DMS 273 (cell line): ENCODE measurements at regions not wholly inside any gene's neighbourhood (a gene's known extent, or its start where the extent isn't known, plus 50 kb on each side); places are given as distances from the start of the nearest gene placed in this dataset.
"Not testable (repeated sequence)": the region's sequence is repeated elsewhere in the genome, so short reads cannot be mapped to it uniquely, and the experiment has no call there.

Experiments used
- DNase-seq: peaks from one replicate; lab custom pipeline; 2025; ENCODE audit not compliant: unreplicated experiment; lab: John Stamatoyannopoulos, UW

DNA sequence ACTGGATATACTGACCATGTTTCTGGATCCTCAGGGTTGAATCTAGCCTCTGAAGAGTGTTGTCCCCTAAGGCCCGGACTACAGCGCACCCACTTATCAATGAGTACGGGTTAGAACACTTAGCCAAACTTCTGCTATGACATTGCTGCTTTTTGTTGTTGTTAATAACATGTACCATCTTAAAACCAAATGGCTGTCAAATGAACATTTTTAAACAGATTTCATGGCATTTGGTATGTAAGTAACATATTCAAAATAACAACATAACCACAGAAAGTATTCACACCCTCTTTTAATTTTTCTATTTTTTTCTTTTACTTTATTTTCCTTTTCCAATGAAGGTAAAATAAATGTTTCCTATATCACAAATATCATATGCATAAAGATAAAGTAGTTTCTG is 1292.5 kb upstream of the TENM4 start:
- no peak for DNase-seq

- peak; percentile 0 for DNase-seq
These were observed 1286.5 kb upstream of the TENM4 start for GRCh38 chr11:80727315-80727714.

DNA sequence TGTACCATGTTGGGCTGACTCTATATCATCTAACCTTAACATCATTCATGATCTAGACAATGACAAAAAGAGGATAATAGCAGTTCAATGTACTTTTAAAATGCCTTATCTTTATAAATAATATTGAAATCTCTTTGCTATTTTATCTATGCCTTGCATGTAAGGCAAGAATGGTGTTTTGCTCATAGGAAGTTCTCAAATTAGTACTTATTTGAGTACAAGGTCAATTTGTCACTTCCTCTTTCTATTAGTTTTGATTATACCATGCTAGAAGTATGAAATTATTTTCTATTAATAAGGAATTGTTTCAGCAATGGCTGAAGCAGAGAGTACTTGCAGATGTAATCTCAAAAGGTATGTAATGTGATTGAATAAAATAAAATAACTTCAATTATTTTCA is 1285.4 kb upstream of the TENM4 start:
- no peak for DNase-seq

DNA sequence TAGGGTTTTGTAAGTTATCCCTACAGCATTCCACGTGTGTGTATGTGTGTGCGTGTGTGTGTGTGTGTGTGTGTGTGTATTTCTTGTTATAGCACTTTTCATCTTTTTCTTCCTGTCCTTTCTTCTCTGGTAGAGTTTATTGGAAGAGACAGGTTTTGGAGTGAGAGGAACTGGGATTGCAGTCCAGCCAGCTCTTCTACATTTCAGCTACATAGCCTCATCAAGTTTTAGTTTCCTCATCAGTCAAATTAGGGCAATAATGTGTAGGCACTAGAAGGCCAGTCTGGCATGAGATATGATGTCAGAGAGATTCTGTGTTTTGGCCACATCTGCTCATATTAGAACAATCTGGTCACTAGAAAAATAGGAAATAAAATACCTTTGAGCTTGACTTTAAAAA is 1283.5 kb upstream of the TENM4 start:
- no peak for DNase-seq

DNA sequence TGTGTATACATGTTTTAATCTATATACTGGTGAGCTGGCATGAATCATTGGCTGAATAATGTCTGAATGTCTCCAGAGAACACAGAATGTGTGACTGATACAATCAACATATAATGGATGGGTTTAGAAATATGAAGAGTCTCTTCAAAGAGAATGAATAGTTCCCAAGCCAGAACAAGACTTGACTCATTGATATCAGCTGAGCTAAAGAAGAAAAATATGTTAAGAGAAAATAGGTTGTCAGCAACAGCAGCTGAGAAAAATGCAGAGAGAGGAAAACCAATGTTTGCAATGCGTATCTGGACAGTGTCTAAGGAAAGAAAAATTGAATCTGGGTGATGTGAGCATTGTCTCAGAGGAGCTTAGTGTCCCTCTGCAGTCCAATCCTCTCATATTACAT is 1281.8 kb upstream of the TENM4 start:
- no peak for DNase-seq

DNA sequence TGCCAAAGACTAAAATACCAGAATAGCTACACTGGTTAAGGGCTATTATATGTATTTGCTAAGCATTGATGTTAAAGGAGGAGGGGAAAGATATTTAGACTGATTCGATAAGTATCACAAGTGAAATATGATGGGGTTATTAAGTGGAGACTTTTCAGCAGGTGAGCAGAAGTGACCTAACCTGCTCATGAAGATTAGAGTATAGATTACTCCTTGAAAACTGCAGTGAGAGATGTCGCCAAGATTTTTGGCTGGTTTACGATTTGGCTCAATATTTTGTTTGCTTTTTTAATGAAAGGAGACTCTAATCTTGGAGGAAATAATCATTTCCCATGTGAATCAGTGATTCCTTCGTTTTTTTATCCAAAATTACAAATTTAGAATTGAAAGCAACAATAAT is 1279.5 kb upstream of the TENM4 start:
- DNase-seq, result no peak

DNA sequence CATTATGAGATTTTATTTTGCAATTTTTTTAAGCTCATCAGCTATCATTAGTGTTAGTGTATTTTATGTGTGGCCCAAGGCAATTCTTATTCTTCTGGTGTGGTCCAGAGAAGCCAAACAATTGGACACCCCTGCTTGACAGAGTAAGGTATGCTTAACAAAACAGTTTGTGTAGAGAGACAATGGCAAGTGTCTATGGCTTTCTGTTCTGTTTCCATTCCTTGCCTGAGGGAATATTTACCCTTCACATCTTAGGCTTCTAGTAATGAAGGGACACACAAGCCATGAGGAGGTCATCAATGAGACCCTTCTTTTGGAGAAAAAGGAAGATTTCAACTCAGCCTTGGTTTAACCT is 1278.4 kb upstream of the TENM4 start:
- DNase-seq, result no peak

GRCh38 chr11:80718611-80719291 is 1277.9 kb upstream of the TENM4 start:
- DNase-seq, result no peak

GRCh38 chr11:80702264-80702663 is 1261.4 kb upstream of the TENM4 start:
- DNase-seq, result no peak

DNA sequence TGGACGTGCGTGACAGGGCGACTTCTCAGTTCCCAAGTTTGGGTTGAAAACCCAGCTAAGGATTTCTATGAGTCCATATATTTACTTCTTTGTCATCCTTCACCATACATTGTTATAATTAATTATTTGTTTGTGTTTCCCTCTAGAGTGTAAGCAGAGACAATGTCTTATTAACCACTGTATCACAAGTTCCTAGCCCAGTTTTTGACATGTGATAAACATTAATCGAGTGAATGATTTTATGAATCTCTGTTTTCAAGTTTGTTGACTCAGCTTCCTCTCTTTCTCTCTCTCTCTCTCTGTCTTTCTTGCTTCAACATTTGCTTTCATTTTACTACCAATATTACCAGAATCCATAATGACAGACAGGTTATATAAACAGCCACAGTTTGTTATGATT is 1259.6 kb upstream of the TENM4 start:
- DNase-seq, result no peak

DNA sequence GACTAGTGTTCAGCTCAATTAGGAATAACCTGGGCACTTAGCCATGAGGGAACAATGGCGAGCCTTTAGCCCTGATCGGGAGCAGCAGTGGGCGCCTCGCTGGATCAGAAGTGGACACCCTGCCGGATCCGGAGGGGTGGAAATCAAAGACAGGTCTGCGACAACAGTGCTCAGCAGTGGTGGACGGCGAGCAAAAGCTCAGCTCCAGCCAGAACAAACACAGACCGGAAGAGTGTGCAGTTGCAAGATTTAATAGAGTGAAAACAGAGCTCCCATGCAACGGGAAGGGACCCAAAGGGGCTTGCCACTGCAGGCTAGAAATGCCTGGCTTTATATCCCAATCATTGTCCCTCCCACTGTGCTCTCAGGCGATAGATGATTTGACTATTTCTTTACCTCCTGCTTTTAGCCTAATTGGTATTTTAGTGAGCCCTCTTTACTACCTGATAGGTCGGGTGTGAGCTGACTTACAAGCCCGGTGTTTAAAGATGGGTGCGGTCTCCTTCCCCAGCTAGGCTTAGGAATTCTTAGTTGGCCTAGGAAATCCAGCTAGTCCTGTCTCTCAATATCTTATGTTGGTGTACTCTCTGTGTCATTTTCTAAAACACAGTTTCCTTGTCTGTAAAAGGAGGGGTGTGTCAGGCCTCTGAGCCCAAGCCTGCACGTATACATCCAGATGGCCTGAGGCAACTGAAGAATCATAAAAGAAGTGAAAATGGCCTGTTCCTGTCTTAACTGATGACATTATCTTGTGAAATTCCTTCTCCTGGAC is 1258.8 kb upstream of the TENM4 start:
- DNase-seq, result not testable (repeated sequence)

DNA sequence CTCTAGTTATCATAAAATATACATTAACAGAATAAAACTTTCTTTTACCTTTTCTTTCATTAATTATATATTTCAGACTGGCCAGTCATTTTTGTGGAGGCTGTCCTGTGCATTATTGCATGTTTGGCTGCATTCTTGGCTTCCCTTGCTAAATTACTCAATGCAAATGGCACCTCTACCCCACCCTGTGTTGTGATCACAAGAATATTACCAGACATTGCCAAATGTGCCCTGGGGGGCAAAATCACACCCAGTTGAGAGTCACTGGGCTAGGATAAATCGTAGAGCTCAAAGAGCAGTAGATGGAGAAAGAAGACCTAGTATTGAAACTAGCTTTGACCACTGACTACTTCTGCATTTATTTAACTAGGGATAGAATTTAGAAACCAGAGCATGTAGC is 1257.8 kb upstream of the TENM4 start:
- no peak for DNase-seq

DNA sequence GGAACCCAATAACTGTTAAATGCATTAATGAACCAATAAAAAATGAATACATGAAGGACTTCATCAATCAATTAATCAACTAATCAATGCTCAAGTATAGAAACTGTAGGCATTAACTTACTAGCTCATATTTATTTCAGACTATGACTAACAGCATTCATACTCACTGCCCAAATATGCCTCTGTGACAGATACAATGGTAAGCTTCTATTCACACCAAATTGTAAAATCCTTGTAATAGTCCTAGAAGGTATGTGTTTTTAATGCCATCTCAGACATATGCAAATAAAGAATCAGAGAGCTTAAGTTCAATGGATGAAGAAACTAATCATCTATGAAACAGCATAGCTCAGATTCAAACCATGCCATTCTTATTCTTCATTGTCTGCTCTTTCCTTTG is 1253.6 kb upstream of the TENM4 start:
- no peak for DNase-seq

DNA sequence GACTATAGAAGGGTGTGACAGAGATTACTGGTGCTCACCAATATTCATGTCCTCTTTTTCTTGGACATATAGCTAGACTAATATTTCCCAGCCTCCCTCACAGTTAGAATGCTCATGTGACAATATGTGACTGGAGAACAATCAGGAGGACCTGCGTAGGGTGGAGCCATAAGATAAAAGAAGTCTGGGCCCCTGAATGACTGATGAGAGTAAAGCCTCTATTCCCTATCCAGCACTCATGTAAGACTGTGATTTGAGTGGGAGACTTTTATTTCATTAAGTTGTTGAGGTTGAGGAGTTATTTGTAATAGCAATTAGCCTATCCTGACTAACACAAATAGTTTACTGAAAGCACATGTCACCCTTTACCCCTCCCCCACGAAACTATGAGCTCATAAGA is 1247.1 kb upstream of the TENM4 start:
- no peak for DNase-seq

DNA sequence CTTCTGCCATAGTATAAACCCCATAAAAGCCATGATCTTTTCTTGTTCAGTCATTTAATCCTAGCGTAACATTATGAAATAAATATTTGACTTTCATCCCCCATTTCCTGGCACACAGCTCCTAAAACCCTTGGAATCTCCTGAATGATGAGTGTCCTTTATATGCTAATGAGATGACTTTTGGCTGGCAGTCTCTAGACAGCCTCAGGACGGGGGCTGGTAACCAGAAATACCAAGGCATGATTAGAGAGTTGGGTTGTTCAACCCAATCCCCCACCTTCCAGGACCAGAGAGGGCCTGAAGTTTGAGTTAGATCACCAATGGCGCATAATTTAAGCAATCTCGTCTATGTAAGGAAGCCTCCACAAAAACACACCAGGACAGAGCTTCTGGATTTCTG is 1246.1 kb upstream of the TENM4 start:
- no peak for DNase-seq

DNA sequence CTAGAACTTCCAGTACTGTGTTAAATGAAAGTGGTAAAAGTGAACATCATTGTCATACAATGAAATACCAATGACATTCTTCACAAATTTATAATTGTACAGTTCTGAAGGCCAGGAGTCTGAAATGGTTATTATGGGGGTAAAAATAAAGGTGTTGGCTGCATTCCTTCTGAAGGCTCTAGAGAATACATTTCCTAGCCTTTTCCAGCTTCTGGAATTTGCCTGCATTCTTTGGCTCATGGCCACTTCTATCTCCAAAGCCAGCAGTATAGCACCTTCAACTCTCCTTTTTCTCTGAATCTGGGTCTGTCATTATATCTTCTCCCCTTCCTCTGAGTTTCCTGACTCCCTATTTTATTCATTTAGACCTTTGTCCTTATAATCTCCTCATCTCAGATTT is 1232.7 kb upstream of the TENM4 start:
- no peak for DNase-seq

GRCh38 chr11:80669620-80670019 is 1228.8 kb upstream of the TENM4 start:
- DNase-seq, result no peak

DNA sequence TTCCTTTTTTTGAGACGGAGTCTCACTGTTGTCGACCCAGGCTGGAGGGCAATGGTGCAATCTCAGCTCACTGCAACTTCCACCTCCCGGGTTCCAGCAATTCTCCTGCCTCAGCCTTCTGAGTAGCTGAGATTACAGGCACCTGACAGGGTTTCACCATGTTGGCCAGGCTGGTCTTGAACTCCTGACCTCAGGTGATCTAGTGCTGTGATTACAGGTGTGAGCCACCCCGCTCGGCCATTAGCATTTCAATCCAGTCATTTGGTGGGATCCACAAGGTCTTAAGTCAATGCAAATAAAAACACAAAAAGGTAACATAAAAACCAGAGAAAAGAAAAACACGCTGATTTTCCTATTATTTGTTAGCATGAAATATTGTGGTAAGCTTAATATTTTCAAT is 1227.2 kb upstream of the TENM4 start:
- DNase-seq, result no peak

DNA sequence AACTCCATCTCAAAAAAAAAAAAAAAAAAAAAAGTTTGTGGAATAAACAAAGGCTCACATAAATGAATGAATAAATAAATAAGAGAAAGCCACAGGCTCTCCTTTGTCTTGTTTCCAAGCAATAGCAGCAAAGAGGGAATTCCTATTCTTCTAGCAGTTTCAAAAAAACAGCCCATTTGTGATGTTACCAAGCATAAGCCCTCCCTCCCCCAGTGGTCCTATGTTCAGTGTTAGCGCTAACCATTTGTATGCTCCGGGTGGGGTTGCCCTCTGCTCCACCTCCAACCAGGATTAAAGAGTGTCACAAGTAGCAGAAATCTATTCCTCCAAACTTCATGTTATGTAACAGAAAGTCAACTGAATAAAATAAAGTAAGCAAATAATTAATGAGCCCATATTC is 1215.0 kb upstream of the TENM4 start:
- DNase-seq, result no peak

DNA sequence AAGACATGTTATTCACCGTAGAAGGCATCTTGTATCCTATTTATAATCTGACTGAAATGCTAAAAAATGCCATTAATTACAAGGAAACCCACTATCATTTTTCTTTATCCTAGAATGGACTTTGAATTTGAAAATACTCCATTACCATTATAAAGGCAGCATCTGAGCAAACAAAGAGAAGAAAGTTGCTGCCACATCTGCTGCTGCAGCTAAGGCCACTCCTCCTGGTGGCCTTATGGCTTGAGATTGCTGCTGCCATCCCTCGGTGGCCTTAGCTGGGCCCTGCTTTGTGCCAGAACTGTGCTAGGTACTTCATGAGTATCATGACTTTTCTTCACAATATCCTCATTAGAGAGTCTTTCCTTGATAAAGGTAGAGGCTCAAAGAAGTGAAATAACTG is 1210.1 kb upstream of the TENM4 start:
- DNase-seq, result no peak

DNA sequence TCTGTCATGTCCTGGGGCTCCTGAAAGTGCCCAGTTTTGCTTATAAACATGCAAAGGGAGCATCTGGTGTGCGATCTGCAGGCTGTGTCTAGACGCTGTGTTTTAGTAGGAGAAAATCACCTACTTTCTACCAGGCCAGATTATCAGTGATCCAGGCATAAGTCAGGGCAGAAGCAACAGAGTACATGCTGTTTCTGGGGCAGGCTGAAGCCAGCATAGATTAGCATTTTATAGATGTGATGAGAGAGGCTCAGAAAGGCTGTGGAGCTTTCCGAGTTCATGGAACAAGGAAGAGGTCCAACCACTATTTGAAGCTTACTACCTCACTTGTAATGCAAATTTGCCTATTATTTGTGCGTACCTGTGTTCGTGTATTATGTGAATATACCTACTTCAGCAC is 1208.4 kb upstream of the TENM4 start:
- DNase-seq, result no peak

DNA sequence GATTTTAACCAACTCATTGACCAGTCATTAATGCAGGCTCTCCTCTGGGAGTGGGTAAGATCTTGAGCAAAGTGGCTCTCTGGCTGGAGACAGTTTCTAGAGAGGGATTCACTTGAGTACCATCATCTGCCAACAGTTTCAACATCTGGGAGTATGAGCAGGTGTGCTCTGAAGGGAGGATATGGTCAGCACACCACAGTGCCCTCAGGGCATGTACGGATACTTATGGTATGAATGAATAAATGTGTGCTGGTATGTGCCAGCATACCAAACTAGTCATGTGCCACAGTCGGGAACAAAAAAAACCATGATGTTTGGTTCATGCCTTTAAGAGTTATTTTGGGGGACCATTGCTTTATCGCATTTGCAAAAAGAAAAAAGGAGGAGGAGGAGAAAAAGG is 1197.5 kb upstream of the TENM4 start:
- DNase-seq, result no peak

GRCh38 chr11:80637571-80637970 is 1196.7 kb upstream of the TENM4 start:
- no peak for DNase-seq
